Ishikawa (cell line): ENCODE measurements at regions not wholly inside any gene's neighbourhood (a gene's known extent, or its start where the extent isn't known, plus 50 kb on each side); places are given as distances from the start of the nearest gene placed in this dataset.

Experiments
- CEBPB ChIP-seq: IDR thresholded peaks from 2 replicates; pipeline ENCODE4 v1.6.1; 2012
- CREB1 ChIP-seq: IDR thresholded peaks from 2 replicates; pipeline ENCODE4 v1.6.1; 2012; ENCODE audit warnings: low read depth
- EP300 ChIP-seq: IDR thresholded peaks from 2 replicates; pipeline ENCODE4 v1.6.1; 2012; ENCODE audit warnings: borderline replicate concordance
- FOXM1 ChIP-seq: IDR thresholded peaks from 2 replicates; pipeline ENCODE4 v1.6.1; 2012; ENCODE audit warnings: low read depth, borderline replicate concordance
- MAX ChIP-seq: IDR thresholded peaks from 2 replicates; pipeline ENCODE4 v1.6.1; 2012
- NFIC ChIP-seq: IDR thresholded peaks from 2 replicates; pipeline ENCODE4 v1.6.1; 2012
- RAD21 ChIP-seq: IDR thresholded peaks from 2 replicates; pipeline ENCODE4 v1.6.1; 2012; ENCODE audit warnings: low read depth
- TAF1 ChIP-seq: IDR thresholded peaks from 2 replicates; pipeline ENCODE4 v1.6.1; 2012; ENCODE audit warnings: low read depth, mild to moderate bottlenecking
- TCF12 ChIP-seq: IDR thresholded peaks from 2 replicates; pipeline ENCODE4 v1.6.1; 2012; ENCODE audit warnings: low read depth
- TEAD4 ChIP-seq: IDR thresholded peaks from 2 replicates; pipeline ENCODE4 v1.6.1; 2012
- USF1 ChIP-seq: IDR thresholded peaks from 2 replicates; pipeline ENCODE4 v1.6.1; 2012
- YY1 ChIP-seq: IDR thresholded peaks from 2 replicates; pipeline ENCODE4 v1.6.1; 2012; ENCODE audit warnings: low read depth
- ZBTB7A ChIP-seq: IDR thresholded peaks from 2 replicates; pipeline ENCODE4 v1.6.1; 2012; ENCODE audit warnings: low read depth
- TF ChIP-seq, protein P1 (sequence below): IDR thresholded peaks from 2 replicates; pipeline ENCODE4 v1.6.1; 2012; ENCODE audit warnings: low read depth, mild to moderate bottlenecking

- TF ChIP-seq EP300 (no peak), CREB1 (no peak), RAD21 (no peak), TAF1 (no peak), YY1 (no peak), USF1 (no peak), MAX (no peak), TEAD4 (no peak), NFIC (no peak), ZBTB7A (no peak), CEBPB (no peak), FOXM1 (no peak), TCF12 (no peak)
- TF ChIP-seq, protein P1, sequence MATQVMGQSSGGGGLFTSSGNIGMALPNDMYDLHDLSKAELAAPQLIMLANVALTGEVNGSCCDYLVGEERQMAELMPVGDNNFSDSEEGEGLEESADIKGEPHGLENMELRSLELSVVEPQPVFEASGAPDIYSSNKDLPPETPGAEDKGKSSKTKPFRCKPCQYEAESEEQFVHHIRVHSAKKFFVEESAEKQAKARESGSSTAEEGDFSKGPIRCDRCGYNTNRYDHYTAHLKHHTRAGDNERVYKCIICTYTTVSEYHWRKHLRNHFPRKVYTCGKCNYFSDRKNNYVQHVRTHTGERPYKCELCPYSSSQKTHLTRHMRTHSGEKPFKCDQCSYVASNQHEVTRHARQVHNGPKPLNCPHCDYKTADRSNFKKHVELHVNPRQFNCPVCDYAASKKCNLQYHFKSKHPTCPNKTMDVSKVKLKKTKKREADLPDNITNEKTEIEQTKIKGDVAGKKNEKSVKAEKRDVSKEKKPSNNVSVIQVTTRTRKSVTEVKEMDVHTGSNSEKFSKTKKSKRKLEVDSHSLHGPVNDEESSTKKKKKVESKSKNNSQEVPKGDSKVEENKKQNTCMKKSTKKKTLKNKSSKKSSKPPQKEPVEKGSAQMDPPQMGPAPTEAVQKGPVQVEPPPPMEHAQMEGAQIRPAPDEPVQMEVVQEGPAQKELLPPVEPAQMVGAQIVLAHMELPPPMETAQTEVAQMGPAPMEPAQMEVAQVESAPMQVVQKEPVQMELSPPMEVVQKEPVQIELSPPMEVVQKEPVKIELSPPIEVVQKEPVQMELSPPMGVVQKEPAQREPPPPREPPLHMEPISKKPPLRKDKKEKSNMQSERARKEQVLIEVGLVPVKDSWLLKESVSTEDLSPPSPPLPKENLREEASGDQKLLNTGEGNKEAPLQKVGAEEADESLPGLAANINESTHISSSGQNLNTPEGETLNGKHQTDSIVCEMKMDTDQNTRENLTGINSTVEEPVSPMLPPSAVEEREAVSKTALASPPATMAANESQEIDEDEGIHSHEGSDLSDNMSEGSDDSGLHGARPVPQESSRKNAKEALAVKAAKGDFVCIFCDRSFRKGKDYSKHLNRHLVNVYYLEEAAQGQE = no peak
Measured at GRCh38 chr13:36763126-36763722, 55.8 kb upstream of the RFXAP start.
